ENCODE measurements at regions not wholly inside any gene's neighbourhood (a gene's known extent, or its start where the extent isn't known, plus 50 kb on each side); places are given as distances from the start of the nearest gene placed in this dataset.
A peak's percentile ranks its signal among the peaks of the same experiment; 100 is the strongest.

GRCh38 chr3:29183346-29184087 is 97.4 kb upstream of the RBMS3 start:
- ChIA-PET POLR2A (no interaction called here), CTCF (no interaction called here)
- DNase-seq, result no peak
- H3K4me1 Mint-ChIP-seq, result peaks cover 8% of the 10 kb centered on the region
- H3K4me3 Mint-ChIP-seq, result peak overlapping the region; percentile 22
- peak overlapping the region; percentile 33 for H3K27ac Mint-ChIP-seq
- H3K36me3 Mint-ChIP-seq (ENCODE audit: low read depth), result no peaks in the 10 kb centered on the region
- no peaks in the 10 kb centered on the region for H3K27me3 Mint-ChIP-seq
- peaks cover 14% of the 10 kb centered on the region for H3K9me3 Mint-ChIP-seq

GRCh38 chr3:29185706-29186105 is 95.2 kb upstream of the RBMS3 start:
- Mint-ChIP-seq H3K4me1 (peaks cover 8% of the 10 kb centered on the region), H3K9me3 (peaks cover 3% of the 10 kb centered on the region), H3K36me3 (ENCODE audit: low read depth) (no peaks in the 10 kb centered on the region), H3K4me3 (no peak overlapping the region), H3K27me3 (no peaks in the 10 kb centered on the region), H3K27ac (no peak overlapping the region)
- ChIA-PET POLR2A (interaction anchor here (1.3 kb wide), 1 partner anchor 31 kb away, joined by 4 read pairs; no protein-coding TSS in a partner anchor), CTCF (no interaction called here)
- DNase-seq, result no peak

- ChIA-PET POLR2A (interaction anchor here (1.3 kb wide), 1 partner anchor 32 kb away, joined by 4 read pairs; no protein-coding TSS in a partner anchor), CTCF (no interaction called here)
- Mint-ChIP-seq H3K4me1 (peaks cover 8% of the 10 kb centered on the region), H3K9me3 (peaks cover 3% of the 10 kb centered on the region), H3K36me3 (ENCODE audit: low read depth) (no peaks in the 10 kb centered on the region), H3K27ac (no peak overlapping the region), H3K4me3 (no peak overlapping the region), H3K27me3 (no peaks in the 10 kb centered on the region)
- no peak for DNase-seq
These were observed 94.7 kb upstream of the RBMS3 start for GRCh38 chr3:29186131-29186599.

- peaks cover 3% of the 10 kb centered on the region for H3K9me3 Mint-ChIP-seq
- H3K4me1 Mint-ChIP-seq, result peaks cover 8% of the 10 kb centered on the region
- no peak for DNase-seq
- POLR2A ChIA-PET, result interaction anchor here (1.3 kb wide), 1 partner anchor 33 kb away, joined by 4 read pairs; no protein-coding TSS in a partner anchor
- no peak overlapping the region for H3K4me3 Mint-ChIP-seq
- H3K36me3 Mint-ChIP-seq (ENCODE audit: low read depth), result no peaks in the 10 kb centered on the region
- H3K27ac Mint-ChIP-seq, result no peak overlapping the region
- CTCF ChIA-PET, result no interaction called here
- no peaks in the 10 kb centered on the region for H3K27me3 Mint-ChIP-seq
These were observed 93.7 kb upstream of the RBMS3 start for GRCh38 chr3:29186982-29187725.

DNA sequence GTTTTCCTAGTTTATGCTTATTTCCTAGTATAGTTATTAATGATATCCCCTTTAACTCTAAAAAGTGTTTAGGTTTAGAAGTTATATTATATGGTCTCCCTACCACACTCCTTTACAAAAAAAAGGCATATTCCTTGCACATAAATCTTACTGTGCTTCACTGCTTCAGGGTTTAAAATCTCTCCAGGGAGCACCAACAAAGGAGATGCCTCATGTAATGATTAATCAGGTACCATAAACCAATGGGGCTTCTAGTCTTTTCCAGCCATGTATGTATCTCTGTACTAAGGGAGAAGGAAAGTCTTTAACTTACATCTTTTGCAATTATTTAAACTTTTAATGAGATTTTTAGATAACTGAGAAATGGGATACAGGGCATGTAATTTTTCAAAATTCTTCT is 91.5 kb upstream of the RBMS3 start:
- Mint-ChIP-seq H3K36me3 (ENCODE audit: low read depth) (no peaks in the 10 kb centered on the region), H3K27me3 (no peaks in the 10 kb centered on the region), H3K27ac (no peak overlapping the region), H3K4me3 (no peak overlapping the region), H3K9me3 (no peaks in the 10 kb centered on the region), H3K4me1 (peaks cover 2% of the 10 kb centered on the region)
- ChIA-PET POLR2A (no interaction called here), CTCF (no interaction called here)
- DNase-seq, result no peak

DNA sequence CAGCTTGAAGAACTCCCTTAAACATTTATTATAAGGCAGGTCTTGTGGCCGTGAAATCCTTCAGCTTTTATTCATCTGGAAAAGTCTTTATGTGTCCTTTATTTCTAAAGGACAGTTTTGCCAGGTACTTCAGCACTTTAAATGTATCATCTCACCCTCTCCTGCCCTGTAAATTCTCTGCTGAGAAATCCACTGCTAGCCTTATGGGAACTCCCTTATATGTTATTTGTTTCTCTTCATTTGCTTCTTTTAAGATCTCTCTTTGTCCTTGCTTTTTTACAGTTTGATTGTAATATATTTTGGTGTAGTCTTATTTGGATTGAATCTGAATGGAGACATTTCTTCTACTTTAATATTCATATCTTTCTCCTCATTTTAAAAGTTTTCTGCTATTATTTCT is 86.7 kb upstream of the RBMS3 start:
- CTCF ChIA-PET, result no interaction called here
- POLR2A ChIA-PET, result no interaction called here
- Mint-ChIP-seq H3K4me3 (no peak overlapping the region), H3K27me3 (no peaks in the 10 kb centered on the region), H3K9me3 (no peaks in the 10 kb centered on the region), H3K36me3 (ENCODE audit: low read depth) (no peaks in the 10 kb centered on the region), H3K27ac (no peak overlapping the region), H3K4me1 (no peaks in the 10 kb centered on the region)
- no peak for DNase-seq

DNA sequence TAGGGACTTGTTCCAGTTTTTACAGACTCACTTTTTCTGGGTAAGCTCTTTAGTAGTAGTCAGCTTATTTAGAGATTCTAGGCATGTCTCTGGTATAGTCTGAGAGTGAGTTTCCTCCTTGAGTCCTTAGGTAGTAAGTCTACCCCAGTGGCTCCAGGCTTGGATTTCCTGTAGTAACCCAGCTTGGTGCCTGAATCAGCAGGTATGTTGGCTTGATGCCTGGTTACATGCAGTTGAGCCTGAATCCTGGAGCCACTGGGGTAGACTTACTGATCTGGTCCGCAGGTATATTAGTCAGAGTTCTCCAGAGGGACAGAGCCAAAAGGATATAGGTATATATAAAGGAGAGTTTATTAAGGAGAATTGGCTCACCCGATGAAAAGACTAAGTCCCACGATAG is 85.8 kb upstream of the RBMS3 start:
- H3K4me3 Mint-ChIP-seq, result no peak overlapping the region
- ChIA-PET CTCF (no interaction called here), POLR2A (no interaction called here)
- no peaks in the 10 kb centered on the region for H3K4me1 Mint-ChIP-seq
- no peaks in the 10 kb centered on the region for H3K9me3 Mint-ChIP-seq
- H3K36me3 Mint-ChIP-seq (ENCODE audit: low read depth), result no peaks in the 10 kb centered on the region
- H3K27me3 Mint-ChIP-seq, result no peaks in the 10 kb centered on the region
- DNase-seq, result no peak
- no peak overlapping the region for H3K27ac Mint-ChIP-seq

DNA sequence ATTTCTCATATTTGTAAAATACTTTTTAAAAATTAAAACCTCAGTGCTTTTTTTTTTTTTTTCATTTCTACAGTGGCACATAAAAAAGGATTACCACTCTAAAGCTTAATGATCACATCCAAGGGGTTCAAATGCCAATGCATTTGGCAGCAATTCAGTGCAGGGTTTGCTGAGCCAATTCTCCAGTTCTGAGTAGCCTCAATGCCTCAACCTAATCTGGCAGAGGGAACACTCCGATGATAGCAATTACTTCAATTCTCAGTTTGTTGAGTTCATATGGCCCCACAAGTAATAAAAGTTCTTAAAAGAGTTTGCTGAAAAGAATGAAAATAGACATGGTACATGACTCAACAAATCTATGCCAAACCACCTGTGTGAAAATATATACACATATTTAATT is 79.3 kb upstream of the RBMS3 start:
- Mint-ChIP-seq H3K4me1 (no peaks in the 10 kb centered on the region), H3K27me3 (no peaks in the 10 kb centered on the region), H3K9me3 (no peaks in the 10 kb centered on the region), H3K36me3 (ENCODE audit: low read depth) (no peaks in the 10 kb centered on the region), H3K27ac (no peak overlapping the region), H3K4me3 (no peak overlapping the region)
- POLR2A ChIA-PET, result no interaction called here
- no peak for DNase-seq
- CTCF ChIA-PET, result interaction anchor here (0.7 kb wide), 1 partner anchor 102 kb away, joined by 3 read pairs; no protein-coding TSS in a partner anchor

- ChIA-PET POLR2A (no interaction called here), CTCF (no interaction called here)
- DNase-seq, result no peak
- Mint-ChIP-seq H3K4me1 (no peaks in the 10 kb centered on the region), H3K36me3 (ENCODE audit: low read depth) (no peaks in the 10 kb centered on the region), H3K27me3 (no peaks in the 10 kb centered on the region), H3K4me3 (no peak overlapping the region), H3K27ac (no peak overlapping the region), H3K9me3 (no peaks in the 10 kb centered on the region)
These were observed 78.5 kb upstream of the RBMS3 start for GRCh38 chr3:29202378-29202777.

DNA sequence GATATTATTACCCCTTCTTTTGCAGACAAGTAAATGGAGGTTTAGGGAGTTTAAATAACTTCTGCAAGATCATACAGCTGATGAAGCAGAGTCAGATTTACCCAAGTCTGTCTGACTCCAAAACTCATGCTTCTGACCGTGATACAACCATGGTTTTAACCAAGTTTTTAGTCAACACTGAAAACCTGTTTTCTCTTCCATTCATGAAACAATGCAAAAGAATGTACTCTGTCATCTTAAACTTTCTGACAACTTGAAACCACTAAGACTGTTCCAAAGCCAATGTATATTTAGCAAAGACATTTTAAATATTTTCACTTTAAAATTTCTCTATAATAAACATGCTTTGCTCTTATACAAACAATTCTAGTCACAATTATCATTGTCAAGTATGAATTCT is 77.0 kb upstream of the RBMS3 start:
- no peaks in the 10 kb centered on the region for H3K27me3 Mint-ChIP-seq
- H3K36me3 Mint-ChIP-seq (ENCODE audit: low read depth), result no peaks in the 10 kb centered on the region
- no peak overlapping the region for H3K4me3 Mint-ChIP-seq
- H3K4me1 Mint-ChIP-seq, result no peaks in the 10 kb centered on the region
- ChIA-PET CTCF (no interaction called here), POLR2A (no interaction called here)
- no peak for DNase-seq
- H3K27ac Mint-ChIP-seq, result no peak overlapping the region
- no peaks in the 10 kb centered on the region for H3K9me3 Mint-ChIP-seq

GRCh38 chr3:29207427-29207826 is 73.4 kb upstream of the RBMS3 start:
- Mint-ChIP-seq H3K27ac (no peak overlapping the region), H3K4me1 (no peaks in the 10 kb centered on the region), H3K4me3 (no peak overlapping the region), H3K36me3 (ENCODE audit: low read depth) (no peaks in the 10 kb centered on the region), H3K9me3 (no peaks in the 10 kb centered on the region), H3K27me3 (no peaks in the 10 kb centered on the region)
- ChIA-PET CTCF (no interaction called here), POLR2A (no interaction called here)
- DNase-seq, result no peak

DNA sequence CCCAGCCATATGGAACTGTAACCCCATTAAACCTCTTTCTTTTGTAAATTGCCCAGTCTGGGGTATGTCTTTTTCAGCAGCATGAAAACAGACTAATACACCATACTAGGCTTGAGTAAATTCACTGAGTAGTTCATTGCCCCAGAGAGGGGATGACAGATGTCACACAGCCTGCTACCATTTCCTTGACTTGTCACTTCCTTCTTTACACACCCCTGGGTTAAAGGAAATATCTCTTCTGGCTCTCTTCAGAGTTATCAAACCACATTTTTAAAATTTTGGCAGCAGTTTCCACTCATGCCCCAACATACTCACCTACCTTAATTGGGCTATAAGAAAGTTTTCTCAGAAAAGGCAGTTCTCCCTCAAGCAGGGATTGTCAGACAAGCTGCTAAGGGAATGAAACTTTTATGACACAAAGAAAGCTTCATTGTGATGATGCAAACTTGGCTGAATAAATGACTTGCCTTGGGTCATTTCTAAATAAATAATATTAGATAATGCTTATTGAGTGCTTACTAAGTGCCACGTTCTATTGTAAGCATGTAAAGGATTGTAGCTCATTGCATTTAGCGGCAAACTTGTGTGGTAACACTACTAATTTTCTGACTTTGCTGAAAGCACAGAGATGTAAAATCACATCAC is 68.0 kb upstream of the RBMS3 start:
- Mint-ChIP-seq H3K4me1 (peaks cover 5% of the 10 kb centered on the region), H3K36me3 (ENCODE audit: low read depth) (no peaks in the 10 kb centered on the region), H3K9me3 (no peaks in the 10 kb centered on the region), H3K27ac (no peak overlapping the region), H3K4me3 (no peak overlapping the region), H3K27me3 (no peaks in the 10 kb centered on the region)
- ChIA-PET CTCF (no interaction called here), POLR2A (no interaction called here)
- no peak for DNase-seq

GRCh38 chr3:29214009-29214658 is 66.7 kb upstream of the RBMS3 start:
- Mint-ChIP-seq H3K4me1 (peaks cover 5% of the 10 kb centered on the region), H3K27me3 (no peaks in the 10 kb centered on the region), H3K36me3 (ENCODE audit: low read depth) (no peaks in the 10 kb centered on the region), H3K9me3 (no peaks in the 10 kb centered on the region), H3K27ac (no peak overlapping the region), H3K4me3 (no peak overlapping the region)
- CTCF ChIA-PET, result no interaction called here
- POLR2A ChIA-PET, result no interaction called here
- no peak for DNase-seq
